HG03095 (cell line): ENCODE measurements at regions not wholly inside any gene's neighbourhood (a gene's known extent, or its start where the extent isn't known, plus 50 kb on each side); places are given as distances from the start of the nearest gene placed in this dataset.
"Not testable (repeated sequence)": the region's sequence is repeated elsewhere in the genome, so short reads cannot be mapped to it uniquely, and the experiment has no call there.

Experiments used
- ATAC-seq: cut with Tn5 transposase; IDR thresholded peaks from one replicate; pipeline ENCODE4 v1.9.1; 2021; ENCODE audit warnings: moderate library complexity; ENCODE audit not compliant: unreplicated experiment

GRCh38 chr2:111315188-111315917 is 194.6 kb downstream of the BCL2L11 start:
- not testable (repeated sequence) for ATAC-seq

DNA sequence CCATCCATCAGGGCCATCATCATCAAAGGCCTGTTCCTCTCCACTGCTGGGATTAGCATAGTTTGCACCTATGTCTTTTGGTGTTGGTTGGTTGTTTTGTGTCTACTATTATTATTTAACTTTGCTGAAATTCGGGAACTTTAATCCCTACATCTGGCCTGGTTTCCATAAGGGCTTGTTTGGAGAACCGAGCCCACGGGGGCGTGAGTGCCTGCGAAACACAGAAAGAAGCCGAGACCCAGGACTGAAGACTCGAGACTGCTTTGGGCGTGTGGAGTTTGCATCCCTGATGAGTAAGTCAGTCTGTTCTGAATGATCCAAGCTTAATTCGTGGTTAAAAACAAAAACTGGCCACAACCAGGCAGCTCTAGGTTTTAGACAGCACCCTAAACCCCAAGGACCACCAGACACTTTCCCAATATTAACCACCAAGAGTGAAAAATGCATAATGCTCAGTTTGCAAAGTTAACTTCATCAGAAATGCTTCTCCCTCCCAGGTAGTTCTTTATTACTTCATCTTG is 195.6 kb downstream of the BCL2L11 start:
- ATAC-seq: not testable (repeated sequence)

- ATAC-seq: not testable (repeated sequence)
These were observed 196.3 kb downstream of the BCL2L11 start for GRCh38 chr2:111316881-111317549.

DNA sequence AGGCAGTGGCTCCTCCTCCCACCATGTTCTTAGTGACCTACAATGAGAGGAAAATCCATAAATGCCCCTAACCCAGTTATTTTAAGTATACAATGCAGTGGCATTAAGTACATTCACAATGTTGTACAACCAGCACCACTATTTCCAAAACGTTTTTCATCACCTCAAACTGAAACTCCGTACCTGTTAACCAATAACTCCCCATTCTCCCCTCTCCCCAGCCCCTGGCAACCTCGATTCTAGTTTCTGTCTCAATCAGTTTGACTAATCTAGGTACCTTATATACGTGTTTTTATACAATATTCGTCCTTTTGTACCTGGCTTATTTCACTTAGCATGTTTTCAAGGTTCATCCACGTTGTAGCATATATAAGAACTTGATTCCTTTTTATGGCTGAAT is 198.8 kb downstream of the BCL2L11 start:
- ATAC-seq: not testable (repeated sequence)

- ATAC-seq: not testable (repeated sequence)
These were observed 199.6 kb downstream of the BCL2L11 start for GRCh38 chr2:111320264-111320663.

DNA sequence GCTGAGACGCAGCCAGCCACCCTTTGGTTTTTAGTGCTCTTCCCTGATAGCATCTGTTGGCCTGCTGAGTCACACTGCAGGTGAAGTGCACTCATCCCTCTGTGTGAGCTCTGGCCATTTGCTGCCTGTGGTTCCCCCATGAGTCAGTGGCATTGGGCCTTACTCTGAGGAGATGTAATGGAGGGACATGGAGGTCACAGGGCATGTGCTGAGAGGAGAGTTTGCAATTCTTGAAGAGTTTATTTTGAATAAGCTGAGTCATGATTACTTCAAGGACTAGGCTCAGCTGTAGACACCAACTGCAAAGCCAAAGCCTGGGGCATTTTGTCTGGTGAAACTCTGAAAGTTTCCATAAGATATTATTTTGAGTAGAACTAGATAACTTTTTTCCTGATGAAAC is 200.3 kb downstream of the BCL2L11 start:
- not testable (repeated sequence) for ATAC-seq

DNA sequence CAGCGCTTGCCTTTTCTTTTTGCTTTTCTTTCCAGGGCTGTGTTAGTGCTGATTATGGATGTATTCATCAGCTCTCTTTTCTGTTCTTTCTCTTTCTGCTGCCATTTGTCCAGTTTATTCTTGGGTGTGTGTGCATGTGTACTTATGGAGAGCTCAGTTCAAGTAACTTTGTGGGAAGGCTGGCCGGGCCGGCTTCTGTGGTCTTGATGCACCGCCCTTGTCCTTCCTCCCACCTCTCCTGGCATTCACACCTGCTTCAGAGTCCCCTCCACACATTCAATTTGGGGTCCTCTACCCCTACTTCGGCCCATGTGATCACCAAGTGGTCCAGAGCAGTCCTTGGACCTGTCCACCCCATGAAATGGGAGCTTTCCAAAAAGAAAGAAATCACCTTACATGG is 202.7 kb downstream of the BCL2L11 start:
- not testable (repeated sequence) for ATAC-seq

GRCh38 chr2:111327726-111328125 is 207.0 kb downstream of the BCL2L11 start:
- ATAC-seq: not testable (repeated sequence)

GRCh38 chr2:111329309-111329708 is 208.6 kb downstream of the BCL2L11 start:
- ATAC-seq: not testable (repeated sequence)

GRCh38 chr2:111331099-111331724 is 210.5 kb downstream of the BCL2L11 start:
- ATAC-seq: not testable (repeated sequence)

GRCh38 chr2:111335220-111335907 is 214.7 kb downstream of the BCL2L11 start:
- ATAC-seq: not testable (repeated sequence)

GRCh38 chr2:111338474-111338873 is 217.8 kb downstream of the BCL2L11 start:
- not testable (repeated sequence) for ATAC-seq

DNA sequence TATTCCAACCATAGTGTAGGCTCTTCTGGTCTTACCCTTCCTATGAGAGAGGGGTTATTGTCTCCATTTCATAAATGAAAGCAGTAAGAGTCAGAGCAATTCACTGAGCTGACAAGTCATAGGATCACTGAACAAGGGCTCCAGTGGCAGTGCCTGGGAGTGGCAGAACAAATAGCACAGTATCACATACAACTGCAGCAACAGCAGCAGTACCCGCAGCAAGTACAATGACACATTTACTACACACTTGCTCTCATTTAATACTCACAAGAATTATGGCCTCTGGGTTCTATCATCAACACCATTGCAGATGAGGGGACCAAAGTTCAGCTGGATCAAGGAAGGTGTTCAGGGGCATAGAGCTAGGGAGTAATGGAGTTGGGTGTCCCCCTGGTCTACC is 218.8 kb downstream of the BCL2L11 start:
- ATAC-seq: not testable (repeated sequence)

- not testable (repeated sequence) for ATAC-seq
These were observed 223.9 kb downstream of the BCL2L11 start for GRCh38 chr2:111344590-111344989.

GRCh38 chr2:111345439-111345838 is 224.7 kb downstream of the BCL2L11 start:
- not testable (repeated sequence) for ATAC-seq

DNA sequence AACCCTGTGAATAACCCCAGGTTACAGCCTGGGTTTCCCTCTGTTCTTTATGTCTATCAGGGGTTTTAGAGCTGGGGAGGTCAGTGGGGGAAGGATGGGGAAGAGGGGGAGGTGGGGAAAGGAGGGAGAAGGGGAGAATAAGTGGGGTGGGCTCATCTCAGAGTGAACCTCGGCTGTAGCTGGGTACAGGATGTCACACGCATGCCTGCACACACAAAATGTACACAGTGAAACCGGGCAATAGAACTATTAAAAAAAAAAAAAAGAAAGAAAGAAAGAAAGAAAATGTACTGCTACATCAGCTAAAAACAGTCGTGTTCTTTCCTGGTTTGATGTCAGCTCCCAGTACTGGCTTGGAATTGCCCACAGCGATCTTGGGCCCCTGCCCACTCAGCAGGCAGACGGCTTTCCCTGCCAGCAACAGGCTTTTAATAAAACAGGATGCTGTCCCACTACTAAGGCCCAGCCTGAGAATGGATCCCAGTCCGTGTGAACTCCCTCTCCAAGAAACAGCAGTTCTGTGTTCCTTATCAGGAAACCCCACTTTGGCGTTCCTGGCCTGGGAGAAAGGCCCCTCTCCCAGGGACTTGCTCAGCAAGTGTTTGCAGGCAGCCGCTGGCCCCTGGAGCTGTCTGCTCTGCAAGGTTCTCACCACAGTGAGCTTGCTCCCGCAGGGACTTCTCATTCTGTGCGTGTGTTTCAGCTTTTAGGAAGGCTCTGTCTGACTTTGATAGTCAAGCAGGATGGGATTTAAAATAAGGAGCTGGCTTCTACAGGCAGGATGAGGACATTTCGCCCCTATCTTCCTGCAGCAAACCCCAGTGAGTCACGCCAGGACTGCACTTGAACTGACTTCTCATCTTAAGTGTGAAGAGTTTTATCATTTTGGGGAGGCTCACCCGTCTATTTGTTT is 225.6 kb downstream of the BCL2L11 start:
- not testable (repeated sequence) for ATAC-seq

- not testable (repeated sequence) for ATAC-seq
These were observed 227.0 kb downstream of the BCL2L11 start for GRCh38 chr2:111347695-111348094.

- not testable (repeated sequence) for ATAC-seq
These were observed 227.6 kb downstream of the BCL2L11 start for GRCh38 chr2:111348316-111348715.

GRCh38 chr2:111355022-111355817 is 234.5 kb downstream of the BCL2L11 start:
- ATAC-seq: not testable (repeated sequence)
